ENCODE measurements at regions not wholly inside any gene's neighbourhood (a gene's known extent, or its start where the extent isn't known, plus 50 kb on each side); places are given as distances from the start of the nearest gene placed in this dataset.
"Not testable (repeated sequence)": the region's sequence is repeated elsewhere in the genome, so short reads cannot be mapped to it uniquely, and the experiment has no call there.

GRCh38 chr7:55698607-55699449 is 126.5 kb upstream of the VOPP1 start:
- TF ChIP-seq CTCF, EP300 (IDR thresholded peaks at IDR 0.05): not testable (repeated sequence)
